Erythroblast (primary cell): ENCODE measurements at regions not wholly inside any gene's neighbourhood (a gene's known extent, or its start where the extent isn't known, plus 50 kb on each side); places are given as distances from the start of the nearest gene placed in this dataset.

Experiments used
- DNase-seq, 2 experiments: peaks; one replicate each; lab custom pipeline; 2025; lab: John Stamatoyannopoulos, UW
- GATA1 ChIP-seq: IDR thresholded peaks from 2 replicates; pipeline ENCODE4 v1.6.1; 2011; ENCODE audit warnings: low read depth, mild to moderate bottlenecking, control low read depth, low read length, moderate library complexity
- POLR2A ChIP-seq: IDR thresholded peaks from 2 replicates; pipeline ENCODE4 v1.6.1; 2011; ENCODE audit warnings: mild to moderate bottlenecking, low read length

GRCh38 chr12:126734296-126734695 lies 1532.7 kb upstream of the TMEM132C start:
- no peak for DNase-seq
- TF ChIP-seq POLR2A (no peak), GATA1 (no peak)

- no peak for DNase-seq
- TF ChIP-seq POLR2A: no peak
- no peak for TF ChIP-seq GATA1
Measured at GRCh38 chr12:126734710-126735109, 1532.3 kb upstream of the TMEM132C start.

GRCh38 chr12:126741536-126742240 lies 1525.3 kb upstream of the TMEM132C start:
- TF ChIP-seq GATA1 (no peak), POLR2A (no peak)
- DNase-seq: no peak

DNA sequence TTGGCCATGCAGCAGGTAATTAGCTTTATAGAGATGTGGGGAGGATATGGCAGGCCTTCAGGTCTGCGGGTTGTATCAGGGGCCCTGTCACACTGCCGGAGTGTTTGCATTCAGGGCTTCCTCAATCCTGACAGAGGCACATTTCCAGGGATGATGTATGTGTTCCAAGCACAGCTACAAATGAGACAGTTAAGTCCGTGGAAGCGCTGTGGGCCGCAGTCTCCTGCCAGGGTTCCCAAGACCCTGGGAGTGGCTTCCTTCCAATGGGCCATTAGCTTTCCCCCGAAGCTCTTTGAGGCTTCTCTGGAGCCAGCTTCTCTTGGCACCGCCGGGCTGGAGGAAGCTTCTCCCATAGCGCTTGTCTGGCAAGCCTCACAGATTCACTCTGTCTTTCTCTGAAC lies 1524.7 kb upstream of the TMEM132C start:
- TF ChIP-seq POLR2A (no peak), GATA1 (no peak)
- DNase-seq: no peak

DNA sequence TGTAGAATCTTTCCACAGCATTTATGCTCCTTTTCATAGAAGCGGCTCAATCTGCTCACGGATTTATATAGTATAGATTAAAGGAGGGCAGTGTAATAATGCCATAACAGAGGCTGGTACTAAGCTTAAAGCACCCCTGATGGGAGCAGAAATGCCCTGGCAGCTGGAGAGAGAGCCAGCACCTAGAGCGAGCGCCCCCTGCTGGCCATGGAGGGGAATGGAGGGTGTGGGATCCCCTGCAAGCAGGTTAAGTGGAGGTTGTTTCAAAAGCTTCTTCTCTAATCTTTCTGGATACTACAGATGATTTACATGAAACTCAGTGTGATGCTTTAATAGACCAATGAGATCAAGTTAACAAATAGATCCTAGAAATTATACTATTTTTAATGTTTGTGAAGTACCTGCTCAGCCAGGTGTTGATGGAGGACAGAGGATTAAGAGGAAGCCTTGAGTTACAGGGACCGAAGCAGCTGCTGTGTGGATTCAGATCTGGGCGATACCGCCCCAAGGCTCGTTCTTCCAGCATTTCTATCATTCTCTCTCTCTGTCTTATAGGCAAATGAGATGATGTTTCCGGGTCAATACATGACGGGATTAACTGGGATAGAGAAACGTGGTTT lies 1519.3 kb upstream of the TMEM132C start:
- TF ChIP-seq GATA1 (no peak), POLR2A (no peak)

DNA sequence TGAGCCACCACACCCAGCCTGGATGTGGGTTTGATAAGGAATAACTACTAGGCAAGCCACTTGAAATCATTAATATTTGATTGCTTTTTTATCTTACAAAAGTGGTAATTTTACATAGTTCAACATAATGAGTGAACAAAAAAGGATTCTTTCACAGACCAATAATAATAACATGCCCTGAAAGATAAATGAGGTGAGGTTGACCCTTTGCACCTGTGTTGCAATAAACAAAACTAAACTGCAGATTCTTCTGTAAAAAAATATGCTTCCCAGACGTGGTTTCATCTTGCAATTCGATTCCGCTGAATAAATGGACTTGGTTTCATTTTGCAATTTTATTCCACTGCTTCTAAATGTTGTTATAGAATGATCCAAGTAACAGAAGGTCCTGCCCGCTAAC lies 1514.9 kb upstream of the TMEM132C start:
- DNase-seq: no peak
- TF ChIP-seq GATA1: no peak
- no peak for TF ChIP-seq POLR2A

More for the DNA sequence above, 1519.3 kb upstream of the TMEM132C start:
- peak; percentile 32 to 61 for DNase-seq

DNA sequence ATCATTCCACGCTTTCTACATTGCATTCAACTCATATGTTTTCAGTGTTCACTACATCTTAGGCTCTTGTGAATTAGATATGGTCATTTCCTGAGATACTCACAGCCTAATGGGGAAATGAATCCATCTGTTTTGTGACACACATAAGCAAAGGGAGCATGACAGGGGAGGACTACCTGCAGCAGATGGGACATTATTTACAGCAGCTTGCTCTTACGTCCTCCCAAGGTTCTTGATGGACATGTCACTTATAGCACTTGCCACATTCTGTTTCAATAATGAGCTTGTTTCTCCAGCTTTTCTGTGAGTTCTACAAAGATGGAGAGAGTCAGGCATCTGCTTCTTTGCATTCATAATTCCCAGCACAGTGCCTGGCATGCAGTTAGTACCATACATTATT lies 1509.6 kb upstream of the TMEM132C start:
- no peak for DNase-seq
- TF ChIP-seq POLR2A (no peak), GATA1 (no peak)

DNA sequence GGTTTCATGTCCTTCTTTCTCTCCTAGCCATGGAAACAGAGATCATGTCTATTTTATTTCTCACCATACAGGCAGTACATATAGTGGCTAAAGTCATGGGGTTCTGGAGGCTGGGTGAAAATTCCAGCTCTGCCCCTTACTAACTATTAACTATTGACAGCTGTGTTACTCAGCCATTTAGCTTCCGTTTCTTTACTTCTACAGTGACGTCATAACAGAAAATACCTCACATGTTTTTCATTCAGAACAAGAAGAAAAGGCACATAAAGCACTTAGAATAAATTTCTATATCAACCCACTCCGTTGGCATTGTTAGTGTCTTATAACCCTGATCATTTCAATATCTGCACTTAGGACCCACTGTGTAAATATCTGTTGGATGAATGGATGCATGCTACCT lies 1506.9 kb upstream of the TMEM132C start:
- DNase-seq: no peak

DNA sequence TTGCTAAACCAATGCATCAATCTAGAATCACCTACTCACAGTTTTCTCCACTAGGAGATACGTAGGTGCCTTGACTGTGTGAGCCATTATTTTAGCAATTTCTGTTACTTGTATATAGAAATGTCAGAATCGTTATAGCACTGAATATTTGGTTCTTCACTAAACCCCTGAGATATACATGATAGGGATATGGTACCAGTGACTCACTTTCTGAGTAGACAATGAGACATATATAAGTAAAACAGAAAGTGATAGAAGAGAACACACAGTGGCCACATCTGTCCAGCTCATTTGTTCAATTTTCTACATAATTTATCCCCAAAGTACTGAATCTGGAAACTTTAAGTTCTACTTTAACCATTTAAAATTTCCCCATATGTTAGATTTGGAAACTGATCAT lies 1505.5 kb upstream of the TMEM132C start:
- no peak for TF ChIP-seq GATA1
- TF ChIP-seq POLR2A: no peak
- no peak for DNase-seq

More for the DNA sequence above, 1506.9 kb upstream of the TMEM132C start:
- TF ChIP-seq GATA1 (no peak), POLR2A (no peak)

GRCh38 chr12:126762150-126762549 lies 1504.8 kb upstream of the TMEM132C start:
- DNase-seq: no peak
- TF ChIP-seq POLR2A (no peak), GATA1 (no peak)

- no peak for TF ChIP-seq GATA1
- no peak for DNase-seq
Measured at GRCh38 chr12:126763359-126763758, 1503.6 kb upstream of the TMEM132C start.

GRCh38 chr12:126767334-126767733 lies 1499.6 kb upstream of the TMEM132C start:
- TF ChIP-seq POLR2A (no peak), GATA1 (no peak)
- DNase-seq: no peak

DNA sequence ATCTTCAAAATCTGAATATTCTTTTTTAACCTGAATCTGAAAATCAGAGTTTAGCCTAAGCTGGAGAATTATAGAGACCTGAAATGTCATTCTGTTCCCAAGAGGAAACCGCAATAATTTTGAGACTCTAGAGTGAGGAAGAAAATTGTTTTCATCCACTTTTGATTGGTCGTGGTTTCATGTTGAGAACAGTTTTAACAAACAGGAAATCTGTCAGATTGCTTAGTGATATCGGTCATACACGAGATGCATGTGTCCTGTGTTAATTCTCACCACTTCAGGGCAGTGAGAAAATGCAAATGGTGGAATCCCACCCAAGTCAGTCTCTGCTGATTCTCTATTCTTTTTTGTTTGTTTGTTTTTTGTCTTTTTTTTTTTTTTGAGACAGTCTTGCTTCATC lies 1498.5 kb upstream of the TMEM132C start:
- TF ChIP-seq POLR2A (no peak), GATA1 (no peak)
- no peak for DNase-seq

DNA sequence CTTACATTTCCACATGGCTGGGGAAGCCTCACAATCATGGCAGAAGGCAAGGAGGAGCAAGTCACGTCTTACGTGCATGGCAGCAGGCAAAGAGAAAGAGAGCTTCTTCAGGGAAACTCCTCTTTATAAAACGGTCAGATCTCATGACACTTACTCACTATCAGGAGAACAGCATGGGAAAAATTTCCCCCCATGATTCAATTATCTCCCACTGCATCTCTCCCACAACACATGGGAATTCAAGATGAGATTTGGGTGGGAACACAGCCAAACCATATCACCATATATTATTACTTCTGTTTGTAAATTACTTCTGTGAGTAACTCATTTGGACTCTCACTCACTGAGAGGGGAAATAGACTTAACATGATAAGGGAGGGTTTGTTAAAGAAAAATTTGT lies 1496.8 kb upstream of the TMEM132C start:
- no peak for DNase-seq

DNA sequence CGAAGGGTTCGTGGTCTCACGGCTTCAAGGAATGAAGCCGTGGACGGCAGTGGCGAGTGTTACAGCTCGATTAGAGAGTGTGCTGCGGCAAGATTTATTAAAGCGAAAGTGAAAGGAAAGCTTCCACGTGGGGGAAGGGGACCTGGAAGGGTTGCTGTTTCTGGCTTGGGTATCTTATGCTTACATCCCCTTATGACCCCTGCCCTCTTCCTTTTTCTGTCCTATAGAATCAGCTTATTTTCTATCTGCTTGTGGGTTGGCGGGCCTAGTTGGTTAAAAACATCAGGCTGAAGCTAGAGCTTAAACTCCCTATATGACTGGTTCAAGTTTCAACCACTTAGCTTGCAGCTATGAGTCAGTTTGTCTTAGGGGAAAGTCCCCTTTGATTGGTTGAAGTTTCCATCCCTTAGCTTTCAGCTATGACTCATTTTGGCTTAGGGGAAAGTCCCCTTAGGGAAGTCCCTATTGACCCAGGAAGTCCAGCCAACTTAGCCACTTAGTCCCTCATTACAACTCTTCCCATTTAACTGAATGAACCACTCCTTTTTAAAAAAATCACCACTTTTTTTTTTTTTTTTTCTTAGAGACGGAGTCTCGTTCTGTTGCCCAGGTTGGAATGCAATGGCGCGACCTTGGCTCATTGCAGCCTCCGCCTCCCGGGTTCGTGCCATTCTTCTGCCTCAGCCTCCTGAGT lies 1494.7 kb upstream of the TMEM132C start:
- peak in 1 of 2 experiments; percentile 1 for DNase-seq
- TF ChIP-seq POLR2A (no peak), GATA1 (no peak)

More for the DNA sequence above, 1496.8 kb upstream of the TMEM132C start:
- TF ChIP-seq GATA1: no peak
- TF ChIP-seq POLR2A: no peak
